ENCODE measurements at regions not wholly inside any gene's neighbourhood (a gene's known extent, or its start where the extent isn't known, plus 50 kb on each side); places are given as distances from the start of the nearest gene placed in this dataset.
"Not testable (repeated sequence)": the region's sequence is repeated elsewhere in the genome, so short reads cannot be mapped to it uniquely, and the experiment has no call there.

- DNase-seq (ENCODE audit: low spot score) = not testable (repeated sequence)
These were observed 233.1 kb downstream of the ATPSCKMT start for GRCh38 chr5:10016559-10016958.

GRCh38 chr5:10015681-10016080 lies 234.0 kb downstream of the ATPSCKMT start:
- DNase-seq (ENCODE audit: low spot score) = not testable (repeated sequence)

DNA sequence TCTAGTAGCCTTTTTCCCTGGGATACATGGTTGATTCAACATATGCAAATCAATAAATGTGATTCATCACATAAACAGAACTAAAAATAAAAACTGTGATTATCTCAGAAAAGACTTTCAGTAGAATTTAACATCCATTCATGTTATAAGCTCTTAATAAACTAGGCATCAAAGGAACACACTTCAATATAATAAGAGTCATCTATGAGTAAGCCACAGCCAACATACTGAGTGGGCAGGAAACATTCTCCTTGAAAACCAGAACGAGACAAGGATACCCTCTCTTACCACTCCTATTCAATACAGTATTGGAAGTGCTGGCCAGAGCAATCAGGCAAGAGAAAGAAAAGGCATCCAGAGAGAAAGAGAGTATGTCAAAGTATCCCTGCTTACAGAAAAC lies 239.9 kb downstream of the ATPSCKMT start:
- no peak for DNase-seq (ENCODE audit: low spot score)

- no peak for DNase-seq (ENCODE audit: low spot score)
These were observed 262.6 kb downstream of the ATPSCKMT start for GRCh38 chr5:9987101-9987500.

DNA sequence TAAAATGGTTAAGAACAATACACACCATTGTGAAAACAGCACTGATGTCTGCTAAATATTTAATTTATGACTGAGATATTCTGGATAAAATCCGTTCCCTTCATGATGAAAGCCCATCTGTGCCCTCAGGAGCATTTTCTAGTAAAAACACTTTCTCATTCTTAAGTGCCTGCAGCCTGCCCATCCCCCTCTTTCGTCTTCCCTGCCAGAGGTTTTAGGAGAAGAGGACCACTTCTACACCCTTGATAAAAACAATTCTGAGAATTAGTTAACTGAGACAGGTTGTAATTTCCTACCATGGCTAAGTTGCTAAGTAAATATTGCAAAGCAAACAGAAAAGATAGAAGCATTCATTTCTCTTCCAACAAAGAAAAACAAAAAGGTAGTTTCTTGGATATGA lies 272.6 kb downstream of the ATPSCKMT start:
- no peak for DNase-seq (ENCODE audit: low spot score)

- DNase-seq (ENCODE audit: low spot score) = no peak
These were observed 273.1 kb downstream of the ATPSCKMT start for GRCh38 chr5:9976621-9977020.

DNA sequence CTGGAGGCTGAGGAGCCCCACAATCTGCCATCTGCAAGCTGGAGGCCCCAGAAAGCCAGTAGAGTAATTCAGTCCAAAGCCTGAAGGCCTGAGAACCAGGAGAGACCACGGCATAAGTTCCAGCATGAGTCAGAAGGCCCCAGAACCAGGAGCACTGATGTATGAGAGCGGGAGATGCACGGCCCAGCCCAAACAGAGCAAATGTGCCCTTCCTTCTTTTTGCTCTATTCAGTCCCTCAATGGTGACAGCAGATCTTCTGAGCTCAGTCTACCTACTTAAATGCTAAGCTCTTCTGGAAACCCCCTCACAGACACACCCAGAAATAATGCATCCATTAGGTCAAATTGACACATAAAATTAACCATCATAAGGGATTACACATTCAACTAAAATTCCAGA lies 277.6 kb downstream of the ATPSCKMT start:
- DNase-seq (ENCODE audit: low spot score) = no peak

GRCh38 chr5:9971301-9971700 lies 278.4 kb downstream of the ATPSCKMT start:
- DNase-seq (ENCODE audit: low spot score) = no peak

- DNase-seq (ENCODE audit: low spot score) = no peak
These were observed 290.8 kb downstream of the ATPSCKMT start for GRCh38 chr5:9958914-9959313.

DNA sequence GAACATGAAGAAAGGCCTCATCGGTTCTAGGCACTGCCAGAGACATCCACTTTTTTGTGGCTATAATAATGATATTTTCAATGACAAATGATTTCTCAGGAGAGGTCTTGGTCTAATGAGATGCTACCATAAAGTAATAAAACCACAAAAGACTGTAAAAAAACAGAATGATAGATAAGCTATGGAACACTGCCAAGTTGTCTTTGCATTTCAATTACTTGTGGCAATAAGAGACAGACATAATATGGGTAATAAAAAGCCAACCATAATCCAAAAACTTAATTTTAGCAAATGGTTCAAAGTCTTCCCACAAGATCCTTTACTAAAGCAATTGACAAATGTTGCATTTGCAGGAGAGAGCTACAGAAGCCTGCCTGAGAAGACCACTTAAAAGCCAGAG lies 292.5 kb downstream of the ATPSCKMT start:
- DNase-seq (ENCODE audit: low spot score) = no peak

DNA sequence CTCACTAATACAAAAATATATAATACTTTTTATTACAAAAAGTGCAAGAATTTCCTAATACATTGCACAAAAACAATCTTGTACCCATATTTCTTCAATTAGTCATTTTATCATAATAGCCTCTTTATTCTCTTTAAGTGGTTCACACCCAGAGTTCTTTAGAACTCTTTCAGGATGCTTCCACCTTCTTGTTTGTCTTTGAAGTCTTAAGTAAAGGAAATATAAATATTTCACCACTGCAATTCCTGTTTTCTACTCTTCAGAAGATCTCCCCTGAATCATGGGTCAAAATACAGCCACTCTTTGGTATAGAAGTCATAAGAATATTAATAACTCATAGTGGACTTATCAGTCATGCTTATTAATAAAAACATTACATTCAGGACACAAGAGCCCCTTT lies 293.0 kb downstream of the ATPSCKMT start:
- no peak for DNase-seq (ENCODE audit: low spot score)

- no peak for DNase-seq (ENCODE audit: low spot score)
These were observed 294.1 kb downstream of the ATPSCKMT start for GRCh38 chr5:9955586-9955985.

DNA sequence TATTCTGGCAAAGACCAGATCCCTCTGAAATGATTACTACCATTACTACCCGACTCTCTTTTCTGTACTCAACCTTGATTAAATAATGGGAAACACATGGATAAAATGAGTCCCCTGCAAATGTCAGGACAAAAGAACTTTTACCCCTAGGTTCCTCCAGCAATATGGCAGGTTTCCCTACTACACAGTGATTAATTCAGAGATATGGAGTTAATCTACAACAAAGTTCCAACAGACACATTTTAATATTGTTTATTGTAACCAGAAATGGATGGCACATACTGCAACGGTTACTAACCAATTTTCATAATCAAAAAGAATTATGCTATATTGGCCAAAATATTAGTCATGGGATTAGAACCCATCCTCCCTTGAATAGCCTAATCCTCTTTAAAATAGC lies 294.8 kb downstream of the ATPSCKMT start:
- DNase-seq (ENCODE audit: low spot score) = no peak

DNA sequence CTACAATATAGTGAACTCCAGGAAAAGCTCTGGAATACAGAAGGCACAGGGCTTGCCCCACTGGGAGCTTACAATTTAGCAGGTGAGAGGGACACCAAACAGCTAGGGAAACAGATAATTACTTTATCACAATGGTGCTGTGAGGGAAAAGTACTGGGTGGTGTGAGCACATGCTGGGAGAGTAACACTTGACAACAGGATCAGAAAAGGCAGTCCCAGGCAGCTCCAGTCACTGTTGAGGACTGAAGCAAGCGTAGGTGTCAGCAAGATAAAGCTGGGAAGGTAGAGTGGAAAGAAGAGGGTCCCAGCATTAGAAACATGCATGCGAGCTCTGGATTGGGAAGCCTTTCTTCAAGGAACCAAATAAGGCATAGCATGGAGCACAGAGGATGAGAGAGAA lies 296.0 kb downstream of the ATPSCKMT start:
- DNase-seq (ENCODE audit: low spot score) = no peak

DNA sequence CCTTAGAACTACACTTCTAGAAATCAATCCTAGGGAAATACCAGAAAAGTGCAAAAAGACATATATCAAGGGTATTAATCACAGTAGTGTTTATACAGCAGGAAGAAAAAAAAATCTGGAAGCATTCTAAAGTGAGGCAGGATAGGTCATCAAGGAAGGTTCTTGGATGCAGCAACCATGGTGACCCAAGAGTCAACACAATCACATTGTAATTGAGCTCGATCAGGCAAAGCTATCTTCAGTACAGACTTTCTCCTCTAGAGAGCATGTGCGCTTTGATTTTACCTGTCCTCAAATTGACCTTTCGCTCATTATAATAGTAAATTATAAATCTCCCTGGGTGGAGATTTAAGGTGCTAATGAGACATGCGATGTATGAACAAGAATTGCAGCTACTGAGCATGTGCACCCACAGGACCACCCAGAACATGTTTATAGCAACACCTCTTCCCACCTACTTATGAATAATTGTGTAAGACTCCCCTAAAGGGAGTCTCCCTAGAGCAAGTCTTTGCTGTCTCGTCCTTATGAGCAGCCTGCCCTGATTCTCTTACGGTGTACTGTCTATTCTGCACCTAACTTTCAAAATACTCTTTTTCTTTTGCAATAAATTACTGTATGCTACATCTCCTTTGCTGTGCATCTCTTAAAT lies 297.7 kb downstream of the ATPSCKMT start:
- DNase-seq (ENCODE audit: low spot score) = no peak

- no peak for DNase-seq (ENCODE audit: low spot score)
These were observed 301.7 kb downstream of the ATPSCKMT start for GRCh38 chr5:9947944-9948343.

GRCh38 chr5:9947225-9947714 lies 302.4 kb downstream of the ATPSCKMT start:
- DNase-seq (ENCODE audit: low spot score) = no peak

DNA sequence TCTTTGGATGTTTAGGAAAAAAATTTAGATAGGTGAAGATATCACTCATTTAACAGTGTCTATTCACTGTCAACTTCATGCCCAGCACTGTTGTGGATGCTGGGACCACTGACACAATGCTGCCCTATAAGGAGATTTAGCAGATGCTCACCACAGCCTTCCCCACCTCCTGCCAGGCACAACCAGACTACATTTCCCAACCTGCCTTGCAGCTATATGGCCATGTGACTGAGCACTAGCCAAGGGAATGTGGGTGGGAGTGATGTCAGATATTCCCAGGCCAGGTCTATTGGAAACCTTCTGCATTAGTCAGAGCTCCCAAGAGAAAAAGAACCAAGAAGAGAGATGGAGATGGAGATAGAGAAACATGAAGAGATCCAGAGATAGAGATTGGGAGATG lies 302.6 kb upstream of the TAS2R1 start:
- DNase-seq (ENCODE audit: low spot score) = peak; percentile 16

GRCh38 chr5:9930156-9930555 lies 300.0 kb upstream of the TAS2R1 start:
- no peak for DNase-seq (ENCODE audit: low spot score)

GRCh38 chr5:9928326-9928725 lies 298.2 kb upstream of the TAS2R1 start:
- no peak for DNase-seq (ENCODE audit: low spot score)

DNA sequence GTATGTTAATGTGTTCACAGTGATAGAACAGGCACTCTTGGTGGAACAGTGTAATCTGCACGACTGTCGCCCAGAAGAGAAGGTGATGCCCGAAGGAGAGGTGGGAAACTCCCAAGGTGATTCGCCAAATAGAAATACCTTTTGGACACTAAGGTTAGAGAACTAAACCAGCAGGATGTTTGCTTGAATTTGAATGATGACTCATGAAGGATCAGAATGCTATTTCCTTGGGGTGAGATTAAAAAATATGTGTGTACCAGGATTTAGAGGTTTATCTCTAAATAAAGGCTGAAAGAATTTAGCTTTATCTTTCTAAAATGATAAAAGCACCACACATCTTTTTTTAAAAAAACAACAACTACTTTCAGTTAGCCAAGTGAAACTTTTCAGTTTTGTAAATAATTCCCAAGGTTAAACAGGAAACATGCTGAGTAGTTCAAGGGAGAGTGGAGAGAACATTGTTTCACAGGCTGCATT lies 297.4 kb upstream of the TAS2R1 start:
- DNase-seq (ENCODE audit: low spot score) = no peak

- DNase-seq (ENCODE audit: low spot score) = no peak
These were observed 297.0 kb upstream of the TAS2R1 start for GRCh38 chr5:9927106-9927505.

- no peak for DNase-seq (ENCODE audit: low spot score)
These were observed 294.5 kb upstream of the TAS2R1 start for GRCh38 chr5:9924614-9925013.

- DNase-seq (ENCODE audit: low spot score) = no peak
These were observed 292.6 kb upstream of the TAS2R1 start for GRCh38 chr5:9922719-9923118.
